Endothelial cell (in vitro differentiated cells): ENCODE measurements at regions not wholly inside any gene's neighbourhood (a gene's known extent, or its start where the extent isn't known, plus 50 kb on each side); places are given as distances from the start of the nearest gene placed in this dataset.

ENCODE experiments used
- DNase-seq: peaks from one replicate; pipeline ENCODE4 v3.0.0; 2021; ENCODE audit warnings: low spot score
- H3K27ac Mint-ChIP-seq: one replicate; pipeline ENCODE4 v1.8.0; 2021; ENCODE audit warnings: mixed read lengths, inconsistent platforms; ENCODE audit not compliant: unreplicated experiment
- H3K27me3 Mint-ChIP-seq: one replicate; pipeline ENCODE4 v1.8.0; 2021; ENCODE audit warnings: mild to moderate bottlenecking, moderate library complexity, mixed read lengths, inconsistent platforms; ENCODE audit not compliant: unreplicated experiment
- H3K36me3 Mint-ChIP-seq: one replicate; pipeline ENCODE4 v1.8.0; 2021; ENCODE audit warnings: mild to moderate bottlenecking, low read depth, mixed read lengths, inconsistent platforms; ENCODE audit not compliant: unreplicated experiment
- H3K4me1 Mint-ChIP-seq: one replicate; pipeline ENCODE4 v1.8.0; 2021; ENCODE audit warnings: mild to moderate bottlenecking, mixed read lengths, inconsistent platforms; ENCODE audit not compliant: unreplicated experiment
- H3K4me3 Mint-ChIP-seq: one replicate; pipeline ENCODE4 v1.8.0; 2021; ENCODE audit warnings: mild to moderate bottlenecking, mixed read lengths, inconsistent platforms; ENCODE audit not compliant: unreplicated experiment
- H3K9me3 Mint-ChIP-seq: one replicate; pipeline ENCODE4 v1.8.0; 2021; ENCODE audit warnings: mixed read lengths, inconsistent platforms; ENCODE audit not compliant: unreplicated experiment
- TF ChIP-seq, protein P1 (sequence below): fragments of 200-600 bp; sonication (generic); IDR thresholded peaks from one replicate; pipeline ENCODE4 v1.5.0; 2021; ENCODE audit warnings: antibody characterized with exemption; ENCODE audit not compliant: unreplicated experiment

DNA sequence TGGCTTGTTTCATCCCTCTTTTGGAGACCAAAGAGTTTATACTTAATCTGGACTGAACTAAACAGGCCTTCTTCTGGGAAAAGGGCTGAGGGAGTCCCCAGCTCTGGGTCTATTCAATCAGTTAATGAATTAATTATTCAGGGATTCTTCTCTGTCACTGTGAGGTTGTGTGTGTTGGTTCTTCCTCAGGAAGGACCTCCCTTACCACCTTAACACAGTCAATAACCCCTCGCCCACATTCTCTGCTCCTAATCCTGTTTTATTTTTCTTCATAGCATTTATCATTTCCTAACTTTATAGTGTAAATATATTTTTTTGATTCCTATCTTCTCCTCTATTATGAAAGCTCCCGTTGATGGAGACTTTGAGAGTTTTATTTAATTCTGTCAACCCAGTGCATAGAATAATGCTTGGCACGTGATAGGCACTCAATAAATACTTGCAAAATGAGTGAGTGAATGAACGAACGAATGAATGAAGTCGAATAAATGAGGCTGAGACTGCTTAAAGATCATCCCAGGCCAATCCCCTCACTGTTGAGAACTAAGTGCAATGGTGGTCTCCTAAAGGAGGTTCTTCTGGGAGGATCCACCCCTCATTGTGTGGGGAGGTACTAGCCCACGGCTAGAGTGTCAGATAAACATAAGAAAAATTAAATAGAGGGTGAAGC is 179.6 kb upstream of the JARID2 start:
- H3K4me1 Mint-ChIP-seq = peaks cover 18% of the 10 kb centered on the region
- peaks cover 6% of the 10 kb centered on the region for H3K27me3 Mint-ChIP-seq
- no peaks in the 10 kb centered on the region for H3K9me3 Mint-ChIP-seq
- no peak overlapping the region for H3K4me3 Mint-ChIP-seq
- H3K36me3 Mint-ChIP-seq = no peaks in the 10 kb centered on the region
- H3K27ac Mint-ChIP-seq = peak overlapping the region; percentile 90
- no peak for DNase-seq
- TF ChIP-seq, protein P1, sequence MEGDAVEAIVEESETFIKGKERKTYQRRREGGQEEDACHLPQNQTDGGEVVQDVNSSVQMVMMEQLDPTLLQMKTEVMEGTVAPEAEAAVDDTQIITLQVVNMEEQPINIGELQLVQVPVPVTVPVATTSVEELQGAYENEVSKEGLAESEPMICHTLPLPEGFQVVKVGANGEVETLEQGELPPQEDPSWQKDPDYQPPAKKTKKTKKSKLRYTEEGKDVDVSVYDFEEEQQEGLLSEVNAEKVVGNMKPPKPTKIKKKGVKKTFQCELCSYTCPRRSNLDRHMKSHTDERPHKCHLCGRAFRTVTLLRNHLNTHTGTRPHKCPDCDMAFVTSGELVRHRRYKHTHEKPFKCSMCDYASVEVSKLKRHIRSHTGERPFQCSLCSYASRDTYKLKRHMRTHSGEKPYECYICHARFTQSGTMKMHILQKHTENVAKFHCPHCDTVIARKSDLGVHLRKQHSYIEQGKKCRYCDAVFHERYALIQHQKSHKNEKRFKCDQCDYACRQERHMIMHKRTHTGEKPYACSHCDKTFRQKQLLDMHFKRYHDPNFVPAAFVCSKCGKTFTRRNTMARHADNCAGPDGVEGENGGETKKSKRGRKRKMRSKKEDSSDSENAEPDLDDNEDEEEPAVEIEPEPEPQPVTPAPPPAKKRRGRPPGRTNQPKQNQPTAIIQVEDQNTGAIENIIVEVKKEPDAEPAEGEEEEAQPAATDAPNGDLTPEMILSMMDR = no peak

DNA sequence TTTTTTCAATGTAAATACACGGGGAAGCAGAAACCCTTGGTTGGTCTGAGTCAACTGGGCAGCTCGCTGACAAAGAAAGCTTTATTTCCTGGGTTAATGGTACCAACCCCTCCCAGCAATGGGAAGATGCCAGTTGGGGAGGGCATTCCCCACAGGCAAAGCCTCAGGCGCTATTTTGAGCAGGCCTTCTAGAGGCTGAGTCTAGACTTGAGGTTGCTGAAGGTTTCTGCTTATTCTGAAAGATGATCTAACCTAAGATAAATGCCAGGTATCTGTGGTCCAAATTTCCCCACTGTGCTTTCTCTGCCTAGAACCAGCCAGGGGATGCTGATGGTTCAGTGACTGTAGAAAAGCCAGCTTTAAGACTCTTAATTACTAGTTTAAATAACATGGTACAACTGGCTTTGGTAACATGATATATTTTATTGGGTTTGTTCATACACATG is 172.5 kb upstream of the JARID2 start:
- Mint-ChIP-seq H3K4me3 (no peak overlapping the region), H3K36me3 (no peaks in the 10 kb centered on the region), H3K4me1 (peaks cover 9% of the 10 kb centered on the region), H3K27me3 (peaks cover 7% of the 10 kb centered on the region), H3K9me3 (no peaks in the 10 kb centered on the region), H3K27ac (no peak overlapping the region)
- TF ChIP-seq, protein P1 = no peak
- no peak for DNase-seq

DNA sequence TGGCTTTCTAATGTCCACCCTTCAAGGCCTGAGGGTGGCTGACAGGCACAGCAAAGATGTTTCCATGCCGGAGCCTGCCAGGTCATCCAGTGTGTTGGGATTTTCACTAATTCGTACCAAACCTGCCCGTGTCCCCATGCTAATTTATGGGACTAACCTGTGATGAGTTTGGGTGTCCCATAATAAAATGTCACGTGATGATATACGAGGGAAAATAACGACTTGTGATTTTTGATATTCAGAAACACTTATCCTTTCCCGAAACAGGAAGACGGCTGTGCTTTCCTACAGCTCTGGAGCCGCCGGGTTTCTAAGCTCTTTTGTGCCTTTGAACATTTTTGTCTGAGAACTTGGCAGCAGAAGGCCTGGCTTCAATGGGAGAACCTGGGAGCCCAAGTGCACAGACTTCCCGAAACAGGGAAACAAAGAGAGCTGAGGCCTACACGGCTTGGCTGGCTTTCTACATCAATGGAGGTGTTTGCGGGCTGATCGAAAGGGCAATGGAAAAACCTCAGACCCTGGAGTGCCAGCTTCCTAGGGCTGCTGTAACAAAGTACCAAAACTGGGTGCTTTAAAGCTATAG is 171.9 kb upstream of the JARID2 start:
- peaks cover 7% of the 10 kb centered on the region for H3K27me3 Mint-ChIP-seq
- H3K9me3 Mint-ChIP-seq = no peaks in the 10 kb centered on the region
- H3K4me3 Mint-ChIP-seq = no peak overlapping the region
- no peaks in the 10 kb centered on the region for H3K36me3 Mint-ChIP-seq
- no peak for DNase-seq
- TF ChIP-seq, protein P1 = no peak
- peaks cover 9% of the 10 kb centered on the region for H3K4me1 Mint-ChIP-seq
- H3K27ac Mint-ChIP-seq = no peak overlapping the region

DNA sequence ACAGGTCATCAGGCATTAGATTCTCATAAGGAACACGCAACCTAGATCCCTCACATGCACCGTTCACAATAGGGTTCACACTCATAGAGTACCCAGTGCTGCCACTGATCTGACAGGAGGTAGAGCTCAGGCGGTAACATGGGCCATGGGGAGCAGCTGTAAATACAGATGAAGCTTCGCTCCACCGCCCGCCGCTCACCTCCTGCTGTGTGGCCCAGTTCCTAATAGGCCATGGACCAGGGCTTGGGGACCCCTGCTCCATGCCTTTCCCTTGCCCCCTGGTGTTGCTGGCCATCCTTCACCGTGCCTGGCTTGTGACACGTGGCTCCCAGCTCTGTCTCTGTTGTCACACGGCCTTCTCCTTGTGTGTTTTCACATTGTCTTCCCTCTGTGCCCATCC is 171.1 kb upstream of the JARID2 start:
- H3K4me3 Mint-ChIP-seq = no peak overlapping the region
- H3K9me3 Mint-ChIP-seq = no peaks in the 10 kb centered on the region
- H3K27ac Mint-ChIP-seq = no peak overlapping the region
- H3K27me3 Mint-ChIP-seq = peaks cover 8% of the 10 kb centered on the region
- H3K4me1 Mint-ChIP-seq = peaks cover 15% of the 10 kb centered on the region
- TF ChIP-seq, protein P1 = no peak
- no peak for DNase-seq
- no peaks in the 10 kb centered on the region for H3K36me3 Mint-ChIP-seq

DNA sequence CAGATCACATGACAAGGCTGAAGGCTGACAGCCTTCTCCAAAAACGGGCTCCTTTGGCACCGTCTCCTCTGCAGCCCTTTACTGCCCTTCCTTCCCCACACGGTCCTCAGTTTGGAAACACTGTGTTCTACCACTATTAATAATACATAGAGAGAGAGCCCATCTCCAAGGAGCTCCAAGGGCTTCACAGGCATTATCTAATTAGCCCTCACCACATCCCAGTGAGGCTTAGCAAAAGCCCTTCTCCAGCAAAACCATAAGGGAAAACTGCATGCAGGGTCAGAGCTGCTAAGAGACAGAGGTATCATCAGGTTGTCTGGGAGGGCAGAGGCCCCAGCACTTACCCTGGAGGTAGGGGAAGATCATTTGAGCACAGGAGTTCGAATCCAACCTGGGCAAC is 169.3 kb upstream of the JARID2 start:
- Mint-ChIP-seq H3K4me3 (no peak overlapping the region), H3K36me3 (no peaks in the 10 kb centered on the region), H3K4me1 (peaks cover 10% of the 10 kb centered on the region), H3K27ac (no peak overlapping the region), H3K27me3 (peaks cover 8% of the 10 kb centered on the region), H3K9me3 (no peaks in the 10 kb centered on the region)
- DNase-seq = no peak
- TF ChIP-seq, protein P1 = no peak
